ENCODE measurements at regions not wholly inside any gene's neighbourhood (a gene's known extent, or its start where the extent isn't known, plus 50 kb on each side); places are given as distances from the start of the nearest gene placed in this dataset.
"Not testable (repeated sequence)": the region's sequence is repeated elsewhere in the genome, so short reads cannot be mapped to it uniquely, and the experiment has no call there.

DNA sequence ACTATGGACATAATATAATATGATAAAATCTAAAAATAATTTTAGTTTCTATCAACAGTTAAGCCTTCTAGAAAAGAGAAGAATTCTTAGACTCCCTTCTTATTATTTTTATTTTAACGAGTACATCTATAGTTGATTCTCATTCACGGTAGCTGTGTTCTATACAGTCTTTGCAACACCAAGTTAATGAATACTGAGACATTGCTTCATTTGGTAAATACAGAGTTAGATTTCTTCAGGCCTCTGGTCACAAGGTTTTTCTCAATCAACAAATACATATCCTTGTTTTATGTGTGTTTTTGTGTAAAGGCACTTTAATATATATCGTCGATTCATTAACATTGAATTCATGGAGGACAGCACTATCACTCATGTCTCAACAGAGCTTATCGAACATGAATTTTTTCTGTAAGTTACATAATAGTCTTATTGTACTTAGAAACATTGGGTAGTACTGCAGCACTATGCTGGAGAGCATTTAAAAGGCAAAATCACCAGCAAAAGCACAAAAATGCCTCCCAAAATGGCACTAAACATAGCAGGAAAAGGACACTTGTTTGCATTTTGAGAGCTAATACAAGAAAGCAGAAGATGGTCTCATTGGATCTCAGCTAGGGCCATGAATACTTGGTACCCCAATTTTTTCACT lies 239.0 kb downstream of the FGF10 start:
- no peak overlapping the region for H3K4me3 ChIP-seq (ENCODE audit: low read depth, low read length)
- no peak for TF ChIP-seq CTCF (IDR thresholded peaks at IDR 0.05; ENCODE audit: low read depth, low read length)
- CTCF ChIA-PET, result no interaction called here
- no peak for DNase-seq (ENCODE audit: low read depth, low spot score)
- no peak overlapping the region for H3K27ac ChIP-seq (ENCODE audit: low read depth, low read length)
- H3K9me3 ChIP-seq (ENCODE audit: control insufficient read depth, insufficient read depth, low read length), result no peaks in the 10 kb centered on the region
- POLR2A ChIA-PET, result no interaction called here
- H3K27me3 ChIP-seq (ENCODE audit: control insufficient read depth, insufficient read depth, low read length), result no peaks in the 10 kb centered on the region

- H3K27ac ChIP-seq (ENCODE audit: low read depth, low read length); H3K4me3 ChIP-seq (ENCODE audit: low read depth, low read length); CTCF ChIA-PET; H3K9me3 ChIP-seq (ENCODE audit: control insufficient read depth, insufficient read depth, low read length); POLR2A ChIA-PET; DNase-seq (ENCODE audit: low read depth, low spot score); H3K27me3 ChIP-seq (ENCODE audit: control insufficient read depth, insufficient read depth, low read length): not testable (repeated sequence)
Measured at GRCh38 chr5:44117947-44118346, 271.3 kb downstream of the FGF10 start.

DNA sequence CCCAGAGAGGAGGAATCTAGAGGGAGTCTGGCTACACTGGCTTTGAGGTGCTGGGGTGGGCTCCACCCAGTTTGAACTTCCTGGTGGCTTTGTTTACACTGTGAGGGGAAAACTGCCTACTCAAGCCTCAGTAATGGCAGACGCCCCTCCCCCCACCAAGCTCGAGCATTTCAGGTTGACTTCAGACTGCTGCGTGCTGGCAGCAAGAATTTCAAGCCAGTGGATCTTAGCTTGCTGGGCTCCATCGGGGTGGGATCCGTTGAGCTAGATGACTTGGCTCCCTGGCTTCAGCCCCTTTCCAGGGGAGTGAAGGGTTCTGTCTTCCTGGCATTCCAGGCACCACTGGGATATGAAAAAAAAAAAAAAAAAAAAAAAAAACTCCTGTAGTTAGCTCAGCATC lies 281.0 kb downstream of the FGF10 start:
- CTCF ChIA-PET; DNase-seq (ENCODE audit: low read depth, low spot score); H3K9me3 ChIP-seq (ENCODE audit: control insufficient read depth, insufficient read depth, low read length); H3K27me3 ChIP-seq (ENCODE audit: control insufficient read depth, insufficient read depth, low read length); H3K27ac ChIP-seq (ENCODE audit: low read depth, low read length); H3K4me3 ChIP-seq (ENCODE audit: low read depth, low read length); POLR2A ChIA-PET: not testable (repeated sequence)

DNA sequence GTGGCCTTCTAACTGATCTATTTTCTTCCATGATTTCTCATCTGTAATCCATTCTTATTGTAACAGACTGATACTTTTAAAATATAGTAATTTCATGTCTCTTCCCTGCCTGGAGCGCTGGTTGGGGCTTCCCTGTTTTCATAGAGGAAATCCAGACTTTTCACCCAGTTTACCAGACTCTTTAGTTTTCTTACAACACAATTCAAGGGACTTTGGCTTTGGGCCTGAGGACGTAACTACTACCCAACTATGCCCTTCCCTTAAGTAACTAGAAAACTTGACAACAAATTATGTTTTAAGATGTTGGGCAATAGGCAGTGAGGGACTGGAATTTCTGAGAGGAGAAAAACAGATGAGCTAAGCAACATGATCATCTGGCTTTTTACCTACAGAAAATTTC lies 289.6 kb downstream of the FGF10 start:
- H3K27ac ChIP-seq (ENCODE audit: low read depth, low read length), result no peak overlapping the region
- H3K27me3 ChIP-seq (ENCODE audit: control insufficient read depth, insufficient read depth, low read length), result no peaks in the 10 kb centered on the region
- DNase-seq (ENCODE audit: low read depth, low spot score), result no peak
- no peak overlapping the region for H3K4me3 ChIP-seq (ENCODE audit: low read depth, low read length)
- POLR2A ChIA-PET, result no interaction called here
- no peak for TF ChIP-seq CTCF (IDR thresholded peaks at IDR 0.05; ENCODE audit: low read depth, low read length)
- H3K9me3 ChIP-seq (ENCODE audit: control insufficient read depth, insufficient read depth, low read length), result no peaks in the 10 kb centered on the region
- CTCF ChIA-PET, result no interaction called here

DNA sequence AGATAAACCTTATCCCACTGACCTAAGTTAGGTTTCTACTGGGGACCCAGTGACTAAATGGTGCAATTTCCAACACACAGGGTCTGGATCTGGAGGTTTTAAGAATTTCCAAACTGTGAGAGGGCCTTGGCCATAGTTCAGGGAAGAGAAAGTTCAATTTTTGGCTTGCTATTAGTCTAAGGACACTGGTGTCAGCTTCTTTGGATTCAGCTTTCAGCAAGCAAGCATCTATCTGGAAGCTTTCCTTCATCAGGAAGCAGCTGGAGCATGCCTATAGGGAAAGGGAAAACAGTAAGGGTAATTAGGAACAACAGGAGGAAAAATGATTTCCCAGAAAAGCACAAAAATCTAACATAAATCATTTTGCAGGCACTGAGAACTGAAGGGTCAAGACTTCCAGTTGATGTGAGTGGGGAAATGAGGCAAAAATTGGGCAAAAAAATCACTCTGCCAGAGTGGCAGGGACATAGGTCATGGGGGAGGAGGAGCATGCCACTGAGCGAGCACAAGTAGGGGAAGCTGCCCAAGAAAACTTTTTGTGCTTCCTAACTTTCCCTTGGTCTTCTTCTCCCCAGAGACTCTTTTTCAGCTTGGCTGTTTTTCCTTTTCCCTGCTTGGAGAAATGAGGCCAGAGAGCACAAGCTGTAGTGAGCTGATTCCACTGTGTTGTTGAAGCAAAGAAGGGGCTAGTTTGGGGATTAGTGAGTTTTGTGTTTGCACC lies 299.6 kb downstream of the FGF10 start:
- POLR2A ChIA-PET, result no interaction called here

More for the DNA sequence above, 299.6 kb downstream of the FGF10 start:
- H3K4me3 ChIP-seq (ENCODE audit: low read depth, low read length), result no peak overlapping the region
- H3K27me3 ChIP-seq (ENCODE audit: control insufficient read depth, insufficient read depth, low read length), result no peaks in the 10 kb centered on the region
- no peak for TF ChIP-seq CTCF (IDR thresholded peaks at IDR 0.05; ENCODE audit: low read depth, low read length)
- H3K27ac ChIP-seq (ENCODE audit: low read depth, low read length), result no peak overlapping the region
- CTCF ChIA-PET, result no interaction called here
- DNase-seq (ENCODE audit: low read depth, low spot score), result no peak
- H3K9me3 ChIP-seq (ENCODE audit: control insufficient read depth, insufficient read depth, low read length), result no peaks in the 10 kb centered on the region
